GM18858 (cell line): ENCODE measurements at regions not wholly inside any gene's neighbourhood (a gene's known extent, or its start where the extent isn't known, plus 50 kb on each side); places are given as distances from the start of the nearest gene placed in this dataset.

Experiments used
- ATAC-seq: cut with Tn5 transposase; IDR thresholded peaks from one replicate; pipeline ENCODE4 v1.9.1; 2021; ENCODE audit not compliant: unreplicated experiment

- no peak for ATAC-seq
These were observed 146.0 kb downstream of the FOXA2 start for GRCh38 chr20:22438346-22438745.

GRCh38 chr20:22437354-22437753 is 147.0 kb downstream of the FOXA2 start:
- ATAC-seq: no peak

GRCh38 chr20:22431419-22431818 is 153.0 kb downstream of the FOXA2 start:
- ATAC-seq: no peak

DNA sequence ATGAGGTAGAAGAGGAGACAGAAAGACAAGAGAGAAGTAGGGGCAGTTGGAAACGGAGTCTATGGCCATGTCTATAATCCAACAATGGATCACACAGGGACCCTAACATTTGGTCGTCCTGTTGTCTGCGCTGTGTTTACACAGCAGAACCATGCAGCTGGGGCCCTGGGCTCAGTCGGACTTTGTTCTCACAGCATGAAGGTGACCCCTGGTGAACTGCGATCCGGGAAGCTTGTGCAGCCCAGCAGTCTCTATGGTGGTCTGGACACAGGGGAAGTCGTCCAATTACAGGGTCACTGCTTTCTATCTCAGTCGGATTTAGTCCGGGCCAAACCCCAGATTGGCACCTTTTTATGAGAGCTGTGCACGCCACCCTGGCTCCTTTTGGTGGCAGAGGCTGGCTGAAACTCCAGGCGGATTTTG is 153.6 kb downstream of the FOXA2 start:
- no peak for ATAC-seq

GRCh38 chr20:22430154-22430745 is 154.1 kb downstream of the FOXA2 start:
- no peak for ATAC-seq

GRCh38 chr20:22429175-22430153 is 154.9 kb downstream of the FOXA2 start:
- ATAC-seq: no peak

GRCh38 chr20:22428051-22428450 is 156.3 kb downstream of the FOXA2 start:
- no peak for ATAC-seq

DNA sequence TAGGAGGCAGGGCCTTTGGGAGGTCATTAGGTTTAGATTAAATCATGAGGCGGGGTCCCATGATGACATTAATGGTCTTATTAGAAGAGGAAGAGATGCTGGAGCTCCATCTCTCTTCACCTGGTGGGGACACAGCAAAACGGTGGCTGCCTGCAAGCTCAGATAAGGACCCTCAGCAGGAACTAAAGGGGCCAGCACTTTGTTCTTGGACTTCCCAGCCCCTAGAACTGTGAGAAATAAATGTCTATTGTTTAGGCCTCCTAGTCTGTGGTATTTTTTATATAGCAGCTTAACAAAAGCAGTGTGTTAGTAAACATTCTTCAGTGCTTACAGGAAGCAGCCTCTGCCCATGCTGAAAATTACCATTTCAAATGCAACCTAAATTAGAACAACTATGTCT is 157.6 kb downstream of the FOXA2 start:
- no peak for ATAC-seq

DNA sequence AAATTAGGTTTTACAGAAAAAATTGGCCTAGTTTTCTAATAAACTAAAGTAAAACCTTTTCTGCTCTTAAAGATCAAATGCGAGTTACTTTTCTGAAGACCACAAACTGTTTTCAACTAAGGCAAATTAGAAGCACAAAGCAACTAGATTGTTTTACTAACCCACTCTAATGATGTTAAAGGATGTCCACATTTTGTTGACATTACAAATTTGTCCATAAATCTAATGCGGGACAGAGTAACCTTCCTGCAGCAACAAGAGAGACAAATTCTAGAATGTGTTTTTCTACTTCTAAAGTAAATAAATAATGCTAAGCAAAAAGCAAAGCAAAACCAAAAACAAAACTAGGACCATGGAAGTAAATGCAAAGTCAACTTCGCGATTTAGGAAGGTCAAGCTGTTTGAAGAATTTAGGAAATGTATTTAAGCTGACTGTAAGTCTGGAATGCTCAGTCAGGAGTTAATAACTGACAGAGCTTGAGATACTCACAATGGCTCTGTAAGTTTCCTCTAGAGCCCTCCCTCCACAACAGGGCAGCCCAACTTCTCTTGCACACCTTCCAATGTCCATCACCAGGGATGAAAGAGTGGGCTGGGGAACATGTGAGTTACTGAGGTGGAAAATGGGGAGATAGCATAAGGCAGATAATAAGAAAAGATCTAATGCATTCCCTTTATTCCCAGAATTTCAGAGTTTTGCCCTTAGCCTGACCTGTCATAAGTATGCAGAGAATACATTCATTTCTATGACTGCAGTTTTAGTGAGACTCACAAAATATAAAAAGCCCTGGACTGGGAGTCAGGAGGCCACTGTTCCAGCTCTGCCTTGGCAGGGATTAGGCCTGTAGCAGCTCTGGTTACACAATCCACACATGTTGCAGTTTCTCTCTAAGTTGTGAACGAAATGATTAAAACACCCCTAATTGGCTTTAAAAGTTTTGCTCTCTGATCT is 158.8 kb downstream of the FOXA2 start:
- ATAC-seq: no peak

DNA sequence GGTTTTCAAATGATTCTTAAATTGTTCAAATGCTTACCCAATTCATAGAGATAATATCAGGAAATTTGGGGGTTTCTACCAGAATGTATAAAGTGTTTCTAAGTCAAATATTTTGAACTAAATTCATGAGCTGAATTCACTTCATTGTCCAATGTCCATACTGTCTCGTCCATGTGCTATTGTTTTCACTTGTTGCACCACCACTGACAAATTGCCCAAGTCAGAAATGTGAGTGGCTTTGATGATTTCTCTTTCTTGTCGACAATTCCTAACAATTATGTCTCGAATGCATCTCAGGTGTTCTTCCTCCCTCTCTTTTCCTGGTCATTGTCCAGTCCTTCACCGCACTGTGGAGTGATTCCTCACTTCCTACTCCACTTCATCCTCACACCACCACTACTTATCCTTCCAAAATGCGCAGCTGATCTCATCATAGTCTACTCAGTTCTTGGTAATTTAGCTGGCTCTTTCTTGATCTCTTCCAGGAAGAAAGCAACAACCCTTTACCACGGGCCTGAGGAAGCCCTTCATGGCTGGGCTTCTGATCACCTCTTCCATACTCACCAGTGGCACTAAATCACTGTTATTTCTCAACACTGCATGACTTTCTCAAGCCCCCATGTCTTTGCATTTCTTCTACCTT is 161.1 kb downstream of the FOXA2 start:
- ATAC-seq: no peak

DNA sequence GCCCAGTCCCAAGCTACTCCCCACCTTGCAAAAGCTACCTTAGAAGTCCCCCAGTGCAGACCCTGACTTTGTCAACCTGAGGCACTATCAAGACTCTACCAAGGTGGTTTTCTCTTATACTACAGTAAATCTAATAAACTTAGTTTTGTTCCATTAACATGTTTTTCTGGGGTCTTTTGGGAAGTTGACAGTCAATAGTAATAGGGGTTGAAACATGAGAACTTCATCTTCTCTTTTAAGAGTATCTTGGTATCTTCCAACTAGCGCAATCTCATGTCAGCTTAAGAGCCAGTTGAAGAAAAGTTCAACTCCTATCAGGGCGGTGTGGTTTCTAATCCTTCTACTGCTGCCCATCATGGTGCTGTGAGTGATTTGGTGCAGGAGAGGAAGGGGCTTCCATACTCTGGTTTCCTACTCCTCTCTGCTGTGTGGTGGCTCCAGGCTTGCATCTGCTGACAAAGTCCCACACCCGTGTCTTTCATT is 164.2 kb downstream of the FOXA2 start:
- no peak for ATAC-seq

- ATAC-seq: no peak
These were observed 165.6 kb downstream of the FOXA2 start for GRCh38 chr20:22418738-22419137.

DNA sequence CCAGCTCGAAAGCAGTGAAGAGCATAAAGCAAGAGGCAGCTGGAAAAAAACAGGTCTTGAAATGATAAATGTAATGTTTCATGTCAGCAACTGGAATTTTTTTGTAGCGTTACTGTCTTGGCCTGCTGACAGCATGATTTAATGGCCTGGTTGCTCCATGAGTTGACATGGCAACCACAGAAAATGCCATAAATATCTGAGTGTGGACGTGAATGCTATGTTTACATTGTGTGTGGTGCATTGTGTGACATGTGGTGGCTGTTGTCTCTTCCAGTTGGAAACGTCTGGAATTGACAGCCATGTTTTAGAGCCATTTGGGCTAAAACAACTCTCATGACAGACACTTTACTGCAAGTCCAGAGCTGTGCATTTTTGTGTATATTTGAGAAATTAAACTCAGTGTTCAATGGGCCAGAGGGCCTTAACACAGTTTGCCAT is 170.0 kb downstream of the FOXA2 start:
- no peak for ATAC-seq

DNA sequence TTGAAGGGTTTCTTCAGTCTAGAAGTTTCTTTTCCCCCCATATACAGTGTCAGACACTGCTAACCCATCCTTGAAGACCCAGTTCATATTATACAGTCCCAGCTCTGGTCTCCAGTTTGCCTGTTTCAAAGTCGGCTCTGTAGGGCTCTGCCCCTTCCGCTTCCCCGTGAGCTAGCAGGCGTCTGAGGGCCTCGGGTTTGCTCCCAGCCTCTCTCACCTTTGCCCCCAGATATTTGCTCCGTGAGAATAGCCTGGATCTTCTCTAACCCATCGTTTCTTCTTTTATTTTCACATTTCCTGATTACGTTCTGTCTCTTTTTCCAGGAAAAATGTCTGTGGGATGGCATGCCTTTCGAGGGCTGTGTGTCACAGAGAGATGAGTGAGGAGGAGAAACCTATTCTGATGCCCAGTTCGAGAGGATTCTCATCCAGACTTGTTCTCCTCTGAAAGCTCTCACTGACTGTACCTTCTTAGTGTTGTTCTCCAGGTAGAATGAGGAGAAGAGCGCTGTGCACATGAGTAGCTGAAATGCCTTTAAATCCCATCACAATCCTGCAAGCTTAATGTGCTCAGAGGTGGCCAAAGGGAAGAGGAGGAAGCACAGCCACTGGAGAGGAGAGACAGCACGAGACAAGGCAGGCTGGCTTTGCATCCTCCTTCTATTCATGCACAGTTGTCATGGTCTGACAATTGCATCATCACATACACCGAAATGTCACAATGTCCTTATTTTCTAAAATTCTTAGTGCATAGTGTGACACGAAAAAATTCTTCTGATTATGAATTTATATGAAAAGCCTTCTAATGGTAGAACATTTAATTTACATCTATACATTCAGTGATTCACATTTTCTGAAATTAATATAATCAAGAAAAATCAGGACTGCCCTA is 171.1 kb downstream of the FOXA2 start:
- no peak for ATAC-seq

- ATAC-seq: no peak
These were observed 172.5 kb downstream of the FOXA2 start for GRCh38 chr20:22411627-22412450.

DNA sequence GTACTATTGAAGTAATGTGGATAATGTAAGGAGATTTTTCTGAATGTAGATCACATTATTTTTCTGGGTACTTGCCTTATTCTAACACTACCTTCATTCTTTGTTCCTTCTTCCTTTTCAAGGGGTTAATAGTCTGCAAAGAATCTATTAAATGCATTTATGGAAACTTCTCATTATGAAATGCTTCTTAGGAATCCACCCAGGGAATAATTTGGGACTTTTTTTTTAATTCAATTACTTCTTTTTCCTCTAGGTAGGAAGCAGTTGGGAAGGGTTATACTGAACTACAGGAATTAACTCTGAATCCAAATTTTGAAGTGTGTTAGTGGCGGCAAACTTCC is 173.1 kb downstream of the FOXA2 start:
- ATAC-seq: no peak

GRCh38 chr20:22410556-22411130 is 173.7 kb downstream of the FOXA2 start:
- ATAC-seq: no peak
